ENCODE measurements at regions not wholly inside any gene's neighbourhood (a gene's known extent, or its start where the extent isn't known, plus 50 kb on each side); places are given as distances from the start of the nearest gene placed in this dataset.

- no peak for TF ChIP-seq GABPA (IDR thresholded peaks at IDR 0.05; ENCODE audit: borderline replicate concordance, insufficient read depth, low read length)
- no peak for TF ChIP-seq POLR2A (IDR thresholded peaks at IDR 0.05; ENCODE audit: control extremely low read depth in 1 of 2, low read depth in 2 of 2, low read length in 2 of 2)
- no peak for TF ChIP-seq CTCF (IDR thresholded peaks at IDR 0.05; ENCODE audit: control extremely low read depth in 1 of 3, insufficient read depth in 1 of 3, low read depth in 1 of 3, low read length in 3 of 3)
- no peak for TF ChIP-seq CBX5 (IDR thresholded peaks at IDR 0.05; ENCODE audit: low read depth, low read length)
- no peak for TF ChIP-seq TBP (IDR thresholded peaks at IDR 0.05; ENCODE audit: low read depth, low read length)
- TF ChIP-seq BRCA1 (IDR thresholded peaks at IDR 0.05; ENCODE audit: low read depth, low read length) = no peak
- no peak for TF ChIP-seq PHF8 (conservative IDR thresholded peaks at IDR 0.05; ENCODE audit: low read depth, low read length)
- TF ChIP-seq EP300 (IDR thresholded peaks at IDR 0.05; ENCODE audit: borderline replicate concordance in 1 of 2, low read depth in 2 of 2, low read length in 2 of 2) = no peak
- TF ChIP-seq RNF2 (IDR thresholded peaks at IDR 0.05; ENCODE audit: borderline replicate concordance, low read depth, low read length, missing control alignments, poor library complexity, severe bottlenecking) = no peak
- no peak for TF ChIP-seq CBX8 (IDR thresholded peaks at IDR 0.05; ENCODE audit: borderline replicate concordance, low read depth, low read length)
- no peak for TF ChIP-seq RAD21 (IDR thresholded peaks at IDR 0.05 in 1 of 2, conservative IDR thresholded peaks at IDR 0.05 in 1 of 2; ENCODE audit: low read depth in 2 of 2, low read length in 2 of 2)
- no peak for TF ChIP-seq JUN (IDR thresholded peaks at IDR 0.05; ENCODE audit: low read depth, low read length)
- no peak for TF ChIP-seq SP2 (IDR thresholded peaks at IDR 0.05; ENCODE audit: low read length)
- TF ChIP-seq KDM4A (IDR thresholded peaks at IDR 0.05; ENCODE audit: low read depth, low read length, severe bottlenecking) = no peak
These were observed 323.3 kb downstream of the ASMT start for GRCh38 chrX:1938190-1938589.

Measured in H1 (cell line).